IMR-90 (cell line): ENCODE measurements at regions not wholly inside any gene's neighbourhood (a gene's known extent, or its start where the extent isn't known, plus 50 kb on each side); places are given as distances from the start of the nearest gene placed in this dataset.

Source experiments
- ATAC-seq: fragments of 200-7000 bp; cut with Tn5 transposase; 2 replicates; pipeline ENCODE4 v1.9.1; 2020; ENCODE audit warnings: low read depth, mild to moderate bottlenecking, moderate library complexity
- BruUV-seq: library from RNA; stranded (reverse); fragments of 400-500 nt; replicated peaks from 2 replicates; lab custom pipeline; 2021; lab: Mats Ljungman, UMichigan
- CTCF ChIA-PET: fragments of 300-600 bp; formaldehyde crosslinking; extraction: SDS; loops from one replicate; lab custom pipeline; 2021; ENCODE audit warnings: antibody characterized with exemption; lab: Yijun Ruan, JAX
- POLR2A ChIA-PET: fragments of 300-600 bp; sonication (Branson Sonifier 250); formaldehyde crosslinking; loops from one replicate; lab custom pipeline; 2022; ENCODE audit warnings: antibody characterized with exemption; ENCODE audit not compliant: unreplicated experiment; lab: Charles Lee
- DNase-seq: peaks from one replicate; pipeline ENCODE4 v3.0.0; 2013
- H2AFZ ChIP-seq: replicated peaks from 2 replicates; pipeline ENCODE3; 2013; ENCODE audit warnings: low read length, mild to moderate bottlenecking; ENCODE audit not compliant: poor library complexity
- H2AK5ac ChIP-seq: 2 replicates; pipeline ENCODE4 v1.6.1; 2013; ENCODE audit warnings: low read depth, low read length, inconsistent platforms
- H2AK9ac ChIP-seq: replicated peaks from 2 replicates; pipeline ENCODE3; 2013; ENCODE audit warnings: mild to moderate bottlenecking, low read depth, low read length, moderate library complexity; ENCODE audit not compliant: poor library complexity
- H2BK120ac ChIP-seq: 2 replicates; pipeline ENCODE4 v1.6.1; 2013; ENCODE audit warnings: low read depth, low read length, inconsistent platforms
- H2BK15ac ChIP-seq: 3 replicates; pipeline ENCODE4 v1.6.1; 2013; ENCODE audit warnings: low read depth, low read length, inconsistent platforms
- H2BK20ac ChIP-seq: 2 replicates; pipeline ENCODE4 v1.6.1; 2013; ENCODE audit warnings: low read depth, mild to moderate bottlenecking, inconsistent platforms, low read length, moderate library complexity
- H2BK5ac ChIP-seq: 2 replicates; pipeline ENCODE4 v1.6.1; 2013; ENCODE audit warnings: mild to moderate bottlenecking, low read depth, low read length, inconsistent platforms; ENCODE audit not compliant: poor library complexity, severe bottlenecking
- H3K14ac ChIP-seq: replicated peaks from 2 replicates; pipeline ENCODE4 v1.6.1; 2013; ENCODE audit warnings: low read depth, low read length, inconsistent platforms
- H3K18ac ChIP-seq: 2 replicates; pipeline ENCODE4 v1.6.1; 2013; ENCODE audit warnings: low read depth, low read length, control low read depth
- H3K23ac ChIP-seq: 2 replicates; pipeline ENCODE4 v1.6.1; 2013; ENCODE audit warnings: low read depth, low read length, inconsistent platforms
- H3K27ac ChIP-seq: 2 replicates; pipeline ENCODE4 v1.5.1; 2013; ENCODE audit warnings: mild to moderate bottlenecking, control low read depth, low read length; ENCODE audit not compliant: insufficient read depth
- H3K27me3 ChIP-seq: 2 replicates; pipeline ENCODE4 v1.6.1; 2013; ENCODE audit warnings: low read length; ENCODE audit not compliant: control insufficient read depth, insufficient read depth
- H3K36me3 ChIP-seq: 2 replicates; pipeline ENCODE4 v1.6.1; 2013; ENCODE audit warnings: low read length, mixed read lengths; ENCODE audit not compliant: control insufficient read depth, insufficient read depth
- H3K4ac ChIP-seq: 2 replicates; pipeline ENCODE4 v1.6.1; 2013; ENCODE audit warnings: low read depth, low read length, inconsistent platforms
- H3K4me1 ChIP-seq: 2 replicates; pipeline ENCODE4 v1.6.1; 2013; ENCODE audit warnings: low read length, mixed read lengths; ENCODE audit not compliant: control insufficient read depth, insufficient read depth
- H3K4me2 ChIP-seq: 2 replicates; pipeline ENCODE4 v1.6.1; 2013; ENCODE audit warnings: low read depth, mild to moderate bottlenecking, control low read depth, low read length, moderate library complexity
- H3K4me3 ChIP-seq: 2 replicates; pipeline ENCODE4 v1.5.1; 2013; ENCODE audit warnings: low read depth, mild to moderate bottlenecking, control low read depth, low read length, moderate library complexity; ENCODE audit not compliant: insufficient read depth
- H3K56ac ChIP-seq: 2 replicates; pipeline ENCODE4 v1.6.1; 2013; ENCODE audit warnings: low read length, inconsistent platforms; ENCODE audit not compliant: insufficient read depth; ENCODE audit errors: extremely low read depth
- H3K79me1 ChIP-seq, 2 experiments: 2 replicates each; pipeline ENCODE4 v1.6.1; 2013; ENCODE audit warnings: low read length in 2 of 2, inconsistent platforms in 1 of 2, low read depth in 1 of 2
- H3K9ac ChIP-seq: 2 replicates; pipeline ENCODE4 v1.6.1; 2013; ENCODE audit warnings: low read depth, low read length, control low read depth
- H3K9me1 ChIP-seq: 2 replicates; pipeline ENCODE4 v1.6.1; 2013; ENCODE audit warnings: low read length, inconsistent platforms; ENCODE audit not compliant: insufficient read depth
- H3K9me3 ChIP-seq: 2 replicates; pipeline ENCODE4 v1.6.1; 2013; ENCODE audit warnings: low read length; ENCODE audit not compliant: control insufficient read depth, insufficient read depth
- H4K20me1 ChIP-seq: 2 replicates; pipeline ENCODE4 v1.6.1; 2013; ENCODE audit warnings: low read length, inconsistent platforms; ENCODE audit not compliant: insufficient read depth
- H4K5ac ChIP-seq: 2 replicates; pipeline ENCODE4 v1.6.1; 2013; ENCODE audit warnings: mild to moderate bottlenecking, low read depth, low read length, control low read depth
- H4K8ac ChIP-seq, 2 experiments: 2 replicates each; pipeline ENCODE4 v1.6.1; 2013; ENCODE audit warnings: low read depth in 2 of 2, low read length in 2 of 2, control low read depth in 1 of 2, inconsistent platforms in 1 of 2
- H4K91ac ChIP-seq: 2 replicates; pipeline ENCODE4 v1.6.1; 2013; ENCODE audit warnings: low read depth, low read length, inconsistent platforms; ENCODE audit not compliant: insufficient read depth
- CHD1 ChIP-seq: IDR thresholded peaks from 2 replicates; pipeline ENCODE4 v1.6.1; 2012; ENCODE audit warnings: low read depth, low read length, improper control_type of control experiment
- RAD21 ChIP-seq: IDR thresholded peaks from 2 replicates; pipeline ENCODE4 v1.6.1; 2012; ENCODE audit warnings: low read length, improper control_type of control experiment
- SMC3 ChIP-seq: fragments of 150-350 bp; IDR thresholded peaks from 2 replicates; pipeline ENCODE4 v1.6.1; 2016; ENCODE audit warnings: low read depth, mild to moderate bottlenecking, antibody characterized with exemption, low read length, moderate library complexity
- WGBS, 2 experiments: methylation state at CpG; one replicate each; pipeline versions ENCODE4 v1.1.5 to v1.1.7; 2013; ENCODE audit warnings: missing lambda C conversion rate in 2 of 2; ENCODE audit not compliant: insufficient read length in 1 of 2; ENCODE audit errors: extremely low coverage in 2 of 2; 5-methylcytosine and 5-hydroxymethylcytosine counted together
- dilution Hi-C: fragments of 300-500 bp; cut with HindIII; formaldehyde crosslinking; loops from one replicate; pipeline ENCODE4 v1.14.3; 2018; ENCODE audit warnings: low sequenced_read_pairs; ENCODE audit not compliant: unreplicated experiment
- in situ Hi-C: fragments of 300-500 bp; cut with MboI; formaldehyde crosslinking; loops from 3 replicates; pipeline ENCODE4 v1.14.3; 2019; ENCODE audit warnings: low sequenced_read_pairs, inconsistent platforms, mixed read lengths
- intact Hi-C: fragments of 100-400 bp; cut with micrococcal nuclease; formaldehyde crosslinking; loops from 2 replicates; pipeline ENCODE4 v1.10.0; 2022
- TF ChIP-seq, protein P1 (sequence below): conservative IDR thresholded peaks from 2 replicates; pipeline ENCODE4 v1.5.1; 2012; ENCODE audit warnings: mild to moderate bottlenecking, low read depth, low read length, improper control_type of control experiment

DNA sequence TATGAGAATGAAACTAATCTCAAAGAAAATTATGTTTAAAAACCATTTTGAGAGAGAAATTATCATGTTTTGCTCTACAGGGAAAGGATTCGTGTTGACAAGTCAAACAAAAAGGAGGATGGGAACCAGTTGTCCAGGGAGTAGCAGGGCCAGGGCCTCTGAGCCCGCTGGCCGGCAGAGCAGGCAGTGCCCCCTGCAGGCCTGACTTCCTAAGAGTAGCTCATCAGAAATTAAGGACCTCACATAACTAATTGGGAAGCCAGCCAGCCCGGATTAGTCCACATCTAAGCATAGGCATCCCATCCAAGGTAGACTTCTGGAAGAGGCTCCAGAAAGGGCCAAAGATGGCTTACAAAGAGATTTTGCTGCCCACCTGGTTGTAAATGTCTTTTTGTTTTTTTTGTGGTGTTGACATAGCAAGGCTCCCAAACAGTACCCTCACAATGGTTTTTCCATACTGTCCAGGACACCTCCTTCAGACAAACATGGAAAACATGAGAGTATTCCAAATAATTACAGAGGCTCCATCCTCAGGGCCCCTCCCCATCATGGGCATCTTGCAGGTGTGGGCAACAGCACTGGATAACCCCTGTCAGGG is 241.2 kb upstream of the TANK start:
- H3K27ac ChIP-seq = peak overlapping the region; percentile 8; the same call in 1 of the 2 replicates
- TF ChIP-seq, protein P1, sequence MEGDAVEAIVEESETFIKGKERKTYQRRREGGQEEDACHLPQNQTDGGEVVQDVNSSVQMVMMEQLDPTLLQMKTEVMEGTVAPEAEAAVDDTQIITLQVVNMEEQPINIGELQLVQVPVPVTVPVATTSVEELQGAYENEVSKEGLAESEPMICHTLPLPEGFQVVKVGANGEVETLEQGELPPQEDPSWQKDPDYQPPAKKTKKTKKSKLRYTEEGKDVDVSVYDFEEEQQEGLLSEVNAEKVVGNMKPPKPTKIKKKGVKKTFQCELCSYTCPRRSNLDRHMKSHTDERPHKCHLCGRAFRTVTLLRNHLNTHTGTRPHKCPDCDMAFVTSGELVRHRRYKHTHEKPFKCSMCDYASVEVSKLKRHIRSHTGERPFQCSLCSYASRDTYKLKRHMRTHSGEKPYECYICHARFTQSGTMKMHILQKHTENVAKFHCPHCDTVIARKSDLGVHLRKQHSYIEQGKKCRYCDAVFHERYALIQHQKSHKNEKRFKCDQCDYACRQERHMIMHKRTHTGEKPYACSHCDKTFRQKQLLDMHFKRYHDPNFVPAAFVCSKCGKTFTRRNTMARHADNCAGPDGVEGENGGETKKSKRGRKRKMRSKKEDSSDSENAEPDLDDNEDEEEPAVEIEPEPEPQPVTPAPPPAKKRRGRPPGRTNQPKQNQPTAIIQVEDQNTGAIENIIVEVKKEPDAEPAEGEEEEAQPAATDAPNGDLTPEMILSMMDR = peak; percentile 55
- TF ChIP-seq CHD1 = no peak
- TF ChIP-seq RAD21 = peak; percentile 65
- peak; percentile 40 for TF ChIP-seq SMC3
- peak overlapping the region; percentile 11 for H3K4ac ChIP-seq
- ATAC-seq = no peak
- H2BK120ac ChIP-seq = peak overlapping the region; percentile 25; the same call in 1 of the 2 replicates
- H3K27me3 ChIP-seq = no peaks in the 10 kb centered on the region
- DNase-seq = peak; percentile 44
- H4K91ac ChIP-seq = peak overlapping the region; percentile 53; the same call in 1 of the 2 replicates
- 0 out of 2 replicates have a peak overlapping the region, but pooled peaks have one; percentile 17 for H3K23ac ChIP-seq
- H2AK9ac ChIP-seq = no peak overlapping the region
- no peaks in the 10 kb centered on the region for H3K36me3 ChIP-seq
- no CpG with 5 or more reads among the region's 4 CpGs for WGBS, 2 experiments
- H2BK15ac ChIP-seq = peak overlapping the region; percentile 45; the same call in 1 of the 3 replicates
- no TSS peak for BruUV-seq
- in situ Hi-C loops = no loop called here
- no peaks in the 10 kb centered on the region for H3K79me1 ChIP-seq
- POLR2A ChIA-PET = no interaction called here
- H3K4me1 ChIP-seq = peaks cover 16% of the 10 kb centered on the region
- no peak overlapping the region for H3K4me3 ChIP-seq
- H3K56ac ChIP-seq = no peak overlapping the region
- H4K8ac ChIP-seq = peak overlapping the region in 1 of 2 experiments; percentile 38; a peak in 1 of 4 replicates
- peak overlapping the region; percentile 49; the same call in 1 of the 2 replicates for H2BK20ac ChIP-seq
- CTCF ChIA-PET = no interaction called here
- H4K20me1 ChIP-seq = no peaks in the 10 kb centered on the region
- no peak overlapping the region for H3K4me2 ChIP-seq
- dilution Hi-C loops = no loop called here
- H2BK5ac ChIP-seq = no peak overlapping the region
- intact Hi-C loops = no loop called here
- H4K5ac ChIP-seq = peak overlapping the region; percentile 19; the same call in 1 of the 2 replicates
- H2AFZ ChIP-seq = no peak overlapping the region
- H2AK5ac ChIP-seq = no peak overlapping the region; the same call in 1 of the 2 replicates
- H3K18ac ChIP-seq = peak overlapping the region; percentile 51
- peaks cover 5% of the 10 kb centered on the region for H3K9me1 ChIP-seq
- H3K9me3 ChIP-seq = no peaks in the 10 kb centered on the region
- H3K14ac ChIP-seq = no peak overlapping the region
- H3K9ac ChIP-seq = no peak overlapping the region
